WTC11 (cell line): ENCODE measurements at regions not wholly inside any gene's neighbourhood (a gene's known extent, or its start where the extent isn't known, plus 50 kb on each side); places are given as distances from the start of the nearest gene placed in this dataset.

ENCODE experiments used
- ATAC-seq: fragments of 200-7000 bp; cut with Tn5 transposase; 2 replicates; pipeline ENCODE4 v1.10.0; 2021; ENCODE audit warnings: mild to moderate bottlenecking, moderate library complexity
- CTCF ChIA-PET: fragments of 300-600 bp; sonication (Branson Sonifier 250); formaldehyde crosslinking; loops from one replicate; lab custom pipeline; 2021; ENCODE audit warnings: antibody characterized with exemption; lab: Charles Lee
- POLR2A ChIA-PET: fragments of 350-600 bp; sonication (Branson Sonifier 250); formaldehyde crosslinking; loops from one replicate; lab custom pipeline; 2021; ENCODE audit warnings: antibody characterized with exemption; lab: Charles Lee
- DNase-seq: peaks from one replicate; pipeline ENCODE4 v3.0.0; 2021; ENCODE audit warnings: low spot score
- H3K27ac Mint-ChIP-seq: 2 replicates; pipeline ENCODE4 v1.8.0; 2021; ENCODE audit warnings: mixed read lengths
- H3K27me3 Mint-ChIP-seq: 2 replicates; pipeline ENCODE4 v1.8.0; 2021; ENCODE audit warnings: low read depth, mild to moderate bottlenecking, moderate library complexity, mixed read lengths
- H3K36me3 Mint-ChIP-seq: 2 replicates; pipeline ENCODE4 v1.8.0; 2021; ENCODE audit warnings: mixed read lengths
- H3K4me1 Mint-ChIP-seq: 2 replicates; pipeline ENCODE4 v1.8.0; 2022; ENCODE audit warnings: mixed read lengths
- H3K4me3 Mint-ChIP-seq: 2 replicates; pipeline ENCODE4 v1.8.0; 2021; ENCODE audit warnings: mild to moderate bottlenecking, moderate library complexity, mixed read lengths
- H3K9me3 Mint-ChIP-seq: 2 replicates; pipeline ENCODE4 v1.8.0; 2021; ENCODE audit warnings: mixed read lengths
- CBFB ChIP-seq: sonication (generic); formaldehyde crosslinking; IDR thresholded peaks from 2 replicates; pipeline ENCODE4 v1.8.1; 2022; ENCODE audit warnings: mild to moderate bottlenecking, low read depth, missing genetic modification reagents
- CREB1 ChIP-seq: sonication (generic); formaldehyde crosslinking; IDR thresholded peaks from 2 replicates; pipeline ENCODE4 v1.8.0; 2023; ENCODE audit warnings: mild to moderate bottlenecking, missing genetic modification reagents
- EMX1 ChIP-seq: fragments of 250-450 bp; sonication (Bioruptor Pico); IDR thresholded peaks from 2 replicates; pipeline ENCODE4 v1.8.0; 2021; ENCODE audit warnings: mild to moderate bottlenecking
- NFE2L1 ChIP-seq: sonication (generic); formaldehyde crosslinking; IDR thresholded peaks from 2 replicates; pipeline ENCODE4 v1.8.1; 2023; ENCODE audit warnings: missing genetic modification reagents
- OVOL2 ChIP-seq: fragments of 250-450 bp; sonication (Bioruptor Pico); IDR thresholded peaks from 2 replicates; pipeline ENCODE4 v1.9.0; 2021; ENCODE audit warnings: mild to moderate bottlenecking, borderline replicate concordance
- SOX15 ChIP-seq: fragments of 250-450 bp; sonication (Bioruptor Pico); IDR thresholded peaks from 2 replicates; pipeline ENCODE4 v1.9.0; 2021; ENCODE audit warnings: mild to moderate bottlenecking
- TP53 ChIP-seq: sonication (generic); formaldehyde crosslinking; IDR thresholded peaks from 2 replicates; pipeline ENCODE4 v1.8.1; 2023; ENCODE audit warnings: mild to moderate bottlenecking, missing genetic modification reagents
- ZNF121 ChIP-seq: sonication (generic); formaldehyde crosslinking; IDR thresholded peaks from 2 replicates; pipeline ENCODE4 v1.8.0; 2023; ENCODE audit warnings: missing genetic modification reagents
- ZNF423 ChIP-seq: fragments of 250-450 bp; sonication (Bioruptor Pico); IDR thresholded peaks from 2 replicates; pipeline ENCODE4 v2.1.2; 2022; ENCODE audit warnings: mild to moderate bottlenecking, moderate library complexity
- TF ChIP-seq, protein P1 (sequence below): sonication (generic); formaldehyde crosslinking; IDR thresholded peaks from 2 replicates; pipeline ENCODE4 v1.8.0; 2022; ENCODE audit warnings: missing genetic modification reagents
- TF ChIP-seq, protein P2 (sequence below): fragments of 200-600 bp; IDR thresholded peaks from 2 replicates; pipeline ENCODE4 v1.8.0; 2022; ENCODE audit warnings: antibody characterized with exemption
- TF ChIP-seq, protein P3 (sequence below): sonication (generic); formaldehyde crosslinking; IDR thresholded peaks from 2 replicates; pipeline ENCODE4 v1.8.0; 2022; ENCODE audit warnings: mild to moderate bottlenecking, missing genetic modification reagents
- TF ChIP-seq, protein P4 (sequence below): sonication (generic); formaldehyde crosslinking; IDR thresholded peaks from 2 replicates; pipeline ENCODE4 v1.8.0; 2023; ENCODE audit warnings: missing genetic modification reagents, mild to moderate bottlenecking, borderline replicate concordance

DNA sequence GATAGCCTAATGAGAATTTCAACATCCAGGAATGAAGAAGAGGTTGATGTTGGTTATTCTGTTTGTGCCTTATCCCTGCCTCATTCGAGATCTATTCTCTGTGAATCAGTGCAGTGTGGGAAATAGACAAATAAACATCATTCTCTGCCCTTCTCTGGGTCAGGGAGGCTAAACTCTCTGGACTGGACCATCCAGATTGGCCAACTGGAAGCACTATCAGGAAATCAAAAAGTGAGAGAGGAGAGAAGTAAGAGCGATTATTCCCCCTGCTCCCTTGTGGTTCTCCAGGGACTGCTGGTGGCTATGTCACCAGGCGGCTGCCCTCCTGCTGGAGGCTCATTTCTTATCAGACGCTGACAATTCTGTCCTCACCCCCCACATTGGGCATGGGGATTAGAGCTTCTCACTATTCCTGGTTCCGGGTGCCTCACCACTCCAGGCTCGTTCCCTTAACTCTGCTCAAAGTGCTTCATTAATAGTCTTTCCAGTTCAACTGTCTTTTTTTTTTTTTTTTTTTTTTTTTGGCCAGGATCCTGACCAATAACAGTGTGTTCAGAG, 201.7 kb upstream of the RREB1 start (continued):
- TF ChIP-seq, protein P1, sequence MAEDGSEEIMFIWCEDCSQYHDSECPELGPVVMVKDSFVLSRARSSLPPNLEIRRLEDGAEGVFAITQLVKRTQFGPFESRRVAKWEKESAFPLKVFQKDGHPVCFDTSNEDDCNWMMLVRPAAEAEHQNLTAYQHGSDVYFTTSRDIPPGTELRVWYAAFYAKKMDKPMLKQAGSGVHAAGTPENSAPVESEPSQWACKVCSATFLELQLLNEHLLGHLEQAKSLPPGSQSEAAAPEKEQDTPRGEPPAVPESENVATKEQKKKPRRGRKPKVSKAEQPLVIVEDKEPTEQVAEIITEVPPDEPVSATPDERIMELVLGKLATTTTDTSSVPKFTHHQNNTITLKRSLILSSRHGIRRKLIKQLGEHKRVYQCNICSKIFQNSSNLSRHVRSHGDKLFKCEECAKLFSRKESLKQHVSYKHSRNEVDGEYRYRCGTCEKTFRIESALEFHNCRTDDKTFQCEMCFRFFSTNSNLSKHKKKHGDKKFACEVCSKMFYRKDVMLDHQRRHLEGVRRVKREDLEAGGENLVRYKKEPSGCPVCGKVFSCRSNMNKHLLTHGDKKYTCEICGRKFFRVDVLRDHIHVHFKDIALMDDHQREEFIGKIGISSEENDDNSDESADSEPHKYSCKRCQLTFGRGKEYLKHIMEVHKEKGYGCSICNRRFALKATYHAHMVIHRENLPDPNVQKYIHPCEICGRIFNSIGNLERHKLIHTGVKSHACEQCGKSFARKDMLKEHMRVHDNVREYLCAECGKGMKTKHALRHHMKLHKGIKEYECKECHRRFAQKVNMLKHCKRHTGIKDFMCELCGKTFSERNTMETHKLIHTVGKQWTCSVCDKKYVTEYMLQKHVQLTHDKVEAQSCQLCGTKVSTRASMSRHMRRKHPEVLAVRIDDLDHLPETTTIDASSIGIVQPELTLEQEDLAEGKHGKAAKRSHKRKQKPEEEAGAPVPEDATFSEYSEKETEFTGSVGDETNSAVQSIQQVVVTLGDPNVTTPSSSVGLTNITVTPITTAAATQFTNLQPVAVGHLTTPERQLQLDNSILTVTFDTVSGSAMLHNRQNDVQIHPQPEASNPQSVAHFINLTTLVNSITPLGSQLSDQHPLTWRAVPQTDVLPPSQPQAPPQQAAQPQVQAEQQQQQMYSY (CRISPR knock-in tag): no peak
- TF ChIP-seq, protein P2, sequence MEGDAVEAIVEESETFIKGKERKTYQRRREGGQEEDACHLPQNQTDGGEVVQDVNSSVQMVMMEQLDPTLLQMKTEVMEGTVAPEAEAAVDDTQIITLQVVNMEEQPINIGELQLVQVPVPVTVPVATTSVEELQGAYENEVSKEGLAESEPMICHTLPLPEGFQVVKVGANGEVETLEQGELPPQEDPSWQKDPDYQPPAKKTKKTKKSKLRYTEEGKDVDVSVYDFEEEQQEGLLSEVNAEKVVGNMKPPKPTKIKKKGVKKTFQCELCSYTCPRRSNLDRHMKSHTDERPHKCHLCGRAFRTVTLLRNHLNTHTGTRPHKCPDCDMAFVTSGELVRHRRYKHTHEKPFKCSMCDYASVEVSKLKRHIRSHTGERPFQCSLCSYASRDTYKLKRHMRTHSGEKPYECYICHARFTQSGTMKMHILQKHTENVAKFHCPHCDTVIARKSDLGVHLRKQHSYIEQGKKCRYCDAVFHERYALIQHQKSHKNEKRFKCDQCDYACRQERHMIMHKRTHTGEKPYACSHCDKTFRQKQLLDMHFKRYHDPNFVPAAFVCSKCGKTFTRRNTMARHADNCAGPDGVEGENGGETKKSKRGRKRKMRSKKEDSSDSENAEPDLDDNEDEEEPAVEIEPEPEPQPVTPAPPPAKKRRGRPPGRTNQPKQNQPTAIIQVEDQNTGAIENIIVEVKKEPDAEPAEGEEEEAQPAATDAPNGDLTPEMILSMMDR: no peak
- TF ChIP-seq CREB1 (CRISPR knock-in tag) (no peak), EMX1 (CRISPR knock-in tag) (no peak), SOX15 (CRISPR knock-in tag) (no peak), ZNF121 (CRISPR knock-in tag) (no peak), ZNF423 (no peak), NFE2L1 (CRISPR knock-in tag) (no peak)

DNA sequence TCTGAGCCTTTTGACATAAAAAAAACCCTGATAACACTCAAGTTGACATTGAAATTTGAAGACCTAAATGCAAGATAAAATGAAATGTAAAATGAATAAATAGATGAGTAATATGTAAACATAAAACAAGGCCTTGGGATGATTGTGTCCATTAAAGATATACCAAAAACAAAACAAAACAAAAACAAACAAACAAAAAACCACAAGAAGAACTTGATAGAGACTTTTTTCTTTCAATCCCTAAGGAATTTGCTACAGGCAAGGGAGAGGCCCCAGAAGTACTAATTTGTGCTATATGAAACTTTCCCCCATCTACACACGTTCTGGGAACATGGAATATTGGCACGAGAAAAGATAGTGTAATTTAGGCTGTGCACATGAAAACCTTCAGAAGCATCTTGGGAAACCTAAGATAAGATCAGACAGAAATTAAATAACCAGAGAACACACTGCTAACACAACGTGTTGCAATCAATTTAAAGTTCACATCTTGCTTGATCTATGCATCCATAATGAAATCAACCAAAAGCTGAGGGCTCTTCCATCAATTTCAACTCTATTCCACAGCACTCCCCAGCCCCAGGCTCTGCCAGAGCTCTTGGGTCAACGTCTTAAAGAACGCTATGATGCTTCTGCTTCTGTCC, 201.1 kb upstream of the RREB1 start:
- DNase-seq: no peak
- Mint-ChIP-seq H3K36me3 (no peaks in the 10 kb centered on the region), H3K27ac (no peak overlapping the region), H3K9me3 (no peaks in the 10 kb centered on the region), H3K4me3 (no peak overlapping the region), H3K4me1 (peaks cover under 1% of the 10 kb centered on the region; the same call in 1 of the 2 replicates), H3K27me3 (no peaks in the 10 kb centered on the region; the same call in 1 of the 2 replicates)
- CTCF ChIA-PET: interaction anchor here (1.3 kb wide), 1 partner anchor 210 kb away, joined by 3 read pairs; no protein-coding TSS in a partner anchor
- no peak for ATAC-seq
- POLR2A ChIA-PET: no interaction called here
- TF ChIP-seq, protein P3, sequence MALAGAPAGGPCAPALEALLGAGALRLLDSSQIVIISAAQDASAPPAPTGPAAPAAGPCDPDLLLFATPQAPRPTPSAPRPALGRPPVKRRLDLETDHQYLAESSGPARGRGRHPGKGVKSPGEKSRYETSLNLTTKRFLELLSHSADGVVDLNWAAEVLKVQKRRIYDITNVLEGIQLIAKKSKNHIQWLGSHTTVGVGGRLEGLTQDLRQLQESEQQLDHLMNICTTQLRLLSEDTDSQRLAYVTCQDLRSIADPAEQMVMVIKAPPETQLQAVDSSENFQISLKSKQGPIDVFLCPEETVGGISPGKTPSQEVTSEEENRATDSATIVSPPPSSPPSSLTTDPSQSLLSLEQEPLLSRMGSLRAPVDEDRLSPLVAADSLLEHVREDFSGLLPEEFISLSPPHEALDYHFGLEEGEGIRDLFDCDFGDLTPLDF: no peak
- no peak for TF ChIP-seq TP53
- TF ChIP-seq CBFB: no peak
- TF ChIP-seq, protein P4, sequence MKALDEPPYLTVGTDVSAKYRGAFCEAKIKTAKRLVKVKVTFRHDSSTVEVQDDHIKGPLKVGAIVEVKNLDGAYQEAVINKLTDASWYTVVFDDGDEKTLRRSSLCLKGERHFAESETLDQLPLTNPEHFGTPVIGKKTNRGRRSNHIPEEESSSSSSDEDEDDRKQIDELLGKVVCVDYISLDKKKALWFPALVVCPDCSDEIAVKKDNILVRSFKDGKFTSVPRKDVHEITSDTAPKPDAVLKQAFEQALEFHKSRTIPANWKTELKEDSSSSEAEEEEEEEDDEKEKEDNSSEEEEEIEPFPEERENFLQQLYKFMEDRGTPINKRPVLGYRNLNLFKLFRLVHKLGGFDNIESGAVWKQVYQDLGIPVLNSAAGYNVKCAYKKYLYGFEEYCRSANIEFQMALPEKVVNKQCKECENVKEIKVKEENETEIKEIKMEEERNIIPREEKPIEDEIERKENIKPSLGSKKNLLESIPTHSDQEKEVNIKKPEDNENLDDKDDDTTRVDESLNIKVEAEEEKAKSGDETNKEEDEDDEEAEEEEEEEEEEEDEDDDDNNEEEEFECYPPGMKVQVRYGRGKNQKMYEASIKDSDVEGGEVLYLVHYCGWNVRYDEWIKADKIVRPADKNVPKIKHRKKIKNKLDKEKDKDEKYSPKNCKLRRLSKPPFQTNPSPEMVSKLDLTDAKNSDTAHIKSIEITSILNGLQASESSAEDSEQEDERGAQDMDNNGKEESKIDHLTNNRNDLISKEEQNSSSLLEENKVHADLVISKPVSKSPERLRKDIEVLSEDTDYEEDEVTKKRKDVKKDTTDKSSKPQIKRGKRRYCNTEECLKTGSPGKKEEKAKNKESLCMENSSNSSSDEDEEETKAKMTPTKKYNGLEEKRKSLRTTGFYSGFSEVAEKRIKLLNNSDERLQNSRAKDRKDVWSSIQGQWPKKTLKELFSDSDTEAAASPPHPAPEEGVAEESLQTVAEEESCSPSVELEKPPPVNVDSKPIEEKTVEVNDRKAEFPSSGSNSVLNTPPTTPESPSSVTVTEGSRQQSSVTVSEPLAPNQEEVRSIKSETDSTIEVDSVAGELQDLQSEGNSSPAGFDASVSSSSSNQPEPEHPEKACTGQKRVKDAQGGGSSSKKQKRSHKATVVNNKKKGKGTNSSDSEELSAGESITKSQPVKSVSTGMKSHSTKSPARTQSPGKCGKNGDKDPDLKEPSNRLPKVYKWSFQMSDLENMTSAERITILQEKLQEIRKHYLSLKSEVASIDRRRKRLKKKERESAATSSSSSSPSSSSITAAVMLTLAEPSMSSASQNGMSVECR (CRISPR knock-in tag): no peak
- no peak for TF ChIP-seq OVOL2 (CRISPR knock-in tag)
